Mesendoderm (in vitro differentiated cells): ENCODE measurements at regions not wholly inside any gene's neighbourhood (a gene's known extent, or its start where the extent isn't known, plus 50 kb on each side); places are given as distances from the start of the nearest gene placed in this dataset.

Experiments
- DNase-seq: peaks from one replicate; pipeline ENCODE4 v3.0.0; 2013
- H2AK5ac ChIP-seq: 2 replicates; pipeline ENCODE4 v1.6.1; 2013; ENCODE audit warnings: low read length, inconsistent platforms
- H2BK120ac ChIP-seq: 2 replicates; pipeline ENCODE4 v1.6.1; 2013; ENCODE audit warnings: low read depth, mild to moderate bottlenecking, low read length, moderate library complexity, mixed read lengths
- H2BK15ac ChIP-seq: replicated peaks from 2 replicates; pipeline ENCODE4 v1.6.1; 2013; ENCODE audit warnings: low read depth, mild to moderate bottlenecking, moderate library complexity
- H2BK5ac ChIP-seq: 2 replicates; pipeline ENCODE4 v1.6.1; 2013; ENCODE audit warnings: low read length, inconsistent platforms
- H3K18ac ChIP-seq: 2 replicates; pipeline ENCODE4 v1.6.1; 2013; ENCODE audit warnings: mild to moderate bottlenecking, low read length, mixed read lengths
- H3K23ac ChIP-seq: one replicate; pipeline ENCODE4 v1.6.1; 2013; ENCODE audit warnings: low read length
- H3K27ac ChIP-seq: 2 replicates; pipeline ENCODE4 v1.5.1; 2013; ENCODE audit warnings: low read depth, mild to moderate bottlenecking, inconsistent platforms, low read length, moderate library complexity
- H3K27me3 ChIP-seq: 2 replicates; pipeline ENCODE4 v1.6.1; 2013; ENCODE audit warnings: low read length, control low read depth, mild to moderate bottlenecking, inconsistent platforms; ENCODE audit not compliant: insufficient read depth, poor library complexity
- H3K36me3 ChIP-seq: 2 replicates; pipeline ENCODE4 v1.6.1; 2013; ENCODE audit warnings: low read length, inconsistent platforms; ENCODE audit not compliant: control insufficient read depth, insufficient read depth
- H3K4ac ChIP-seq: one replicate; pipeline ENCODE4 v1.6.1; 2013; ENCODE audit warnings: low read depth, mild to moderate bottlenecking, low read length, moderate library complexity
- H3K4me1 ChIP-seq: 2 replicates; pipeline ENCODE4 v1.6.1; 2013; ENCODE audit warnings: low read depth, low read length, inconsistent platforms; ENCODE audit not compliant: control insufficient read depth
- H3K4me2 ChIP-seq: 2 replicates; pipeline ENCODE4 v1.6.1; 2013; ENCODE audit warnings: low read length
- H3K4me3 ChIP-seq: 2 replicates; pipeline ENCODE4 v1.5.1; 2013; ENCODE audit warnings: mild to moderate bottlenecking, low read length
- H3K56ac ChIP-seq: one replicate; pipeline ENCODE4 v1.6.1; 2013; ENCODE audit warnings: low read length
- H3K79me1 ChIP-seq: 2 replicates; pipeline ENCODE4 v1.6.1; 2013; ENCODE audit warnings: low read length, inconsistent platforms
- H3K79me2 ChIP-seq: 2 replicates; pipeline ENCODE4 v1.6.1; 2013; ENCODE audit warnings: mild to moderate bottlenecking, low read length; ENCODE audit not compliant: control insufficient read depth, insufficient read depth
- H3K9ac ChIP-seq: 2 replicates; pipeline ENCODE4 v1.6.1; 2013; ENCODE audit warnings: low read length, inconsistent platforms
- H4K5ac ChIP-seq: one replicate; pipeline ENCODE4 v1.6.1; 2013; ENCODE audit warnings: low read length
- H4K8ac ChIP-seq: one replicate; pipeline ENCODE4 v1.6.1; 2013; ENCODE audit warnings: low read depth, mild to moderate bottlenecking, control low read depth, low read length, moderate library complexity
- WGBS: extraction: QIAGEN DNeasy Blood & Tissue Kit; methylation state at CpG from one replicate; pipeline ENCODE4 v1.1.7; 2013; ENCODE audit warnings: low lambda C conversion rate, missing lambda C conversion rate; ENCODE audit not compliant: insufficient coverage; ENCODE audit errors: extremely low coverage; 5-methylcytosine and 5-hydroxymethylcytosine counted together

- H4K5ac ChIP-seq, result no peak overlapping the region
Observed at GRCh38 chr13:36763126-36763722, 55.8 kb upstream of the RFXAP start.

GRCh38 chr13:36764536-36764935, 54.5 kb upstream of the RFXAP start:
- WGBS, result no CpG with 5 or more reads among the region's 3 CpGs
- H3K4me1 ChIP-seq, result no peaks in the 10 kb centered on the region
- H3K79me1 ChIP-seq, result no peaks in the 10 kb centered on the region
- H2BK120ac ChIP-seq, result no peak overlapping the region
- no peak overlapping the region for H4K8ac ChIP-seq
- H3K9ac ChIP-seq, result no peak overlapping the region
- no peak overlapping the region for H2BK5ac ChIP-seq
- no peak for DNase-seq
- no peak overlapping the region for H3K4me3 ChIP-seq
- no peak overlapping the region for H2BK15ac ChIP-seq
- H3K56ac ChIP-seq, result no peak overlapping the region
- H3K79me2 ChIP-seq, result no peaks in the 10 kb centered on the region
- no peak overlapping the region for H3K27ac ChIP-seq
- H4K5ac ChIP-seq, result no peak overlapping the region
- H3K4ac ChIP-seq, result no peak overlapping the region
- no peak overlapping the region for H2AK5ac ChIP-seq
- no peak overlapping the region for H3K18ac ChIP-seq
- no peaks in the 10 kb centered on the region for H3K27me3 ChIP-seq
- no peak overlapping the region for H3K23ac ChIP-seq
- no peak overlapping the region for H3K4me2 ChIP-seq
- H3K36me3 ChIP-seq, result no peaks in the 10 kb centered on the region

More at GRCh38 chr13:36763126-36763722, 55.8 kb upstream of the RFXAP start:
- Histone ChIP-seq H3K27me3 (no peaks in the 10 kb centered on the region), H2BK15ac (no peak overlapping the region), H4K8ac (no peak overlapping the region), H3K9ac (no peak overlapping the region), H3K23ac (no peak overlapping the region), H3K18ac (no peak overlapping the region), H2BK120ac (peak overlapping the region; percentile 78), H3K4me1 (peaks cover 3% of the 10 kb centered on the region), H3K56ac (no peak overlapping the region), H3K27ac (no peak overlapping the region), H2BK5ac (no peak overlapping the region), H3K36me3 (no peaks in the 10 kb centered on the region), H3K79me1 (no peaks in the 10 kb centered on the region), H3K79me2 (no peaks in the 10 kb centered on the region), H3K4ac (no peak overlapping the region), H3K4me3 (no peak overlapping the region), H3K4me2 (no peak overlapping the region), H2AK5ac (no peak overlapping the region)
- WGBS, result no CpG with 5 or more reads among the region's 5 CpGs
- DNase-seq, result no peak

- H2BK5ac ChIP-seq, result no peak overlapping the region
- WGBS, result no CpG with 5 or more reads among the region's 1 CpG
- H4K8ac ChIP-seq, result no peak overlapping the region
Observed at GRCh38 chr13:36764957-36765356, 54.1 kb upstream of the RFXAP start.

GRCh38 chr13:36766295-36766694, 52.7 kb upstream of the RFXAP start:
- Histone ChIP-seq H3K79me2 (no peaks in the 10 kb centered on the region), H3K79me1 (no peaks in the 10 kb centered on the region), H2AK5ac (no peak overlapping the region), H3K27ac (no peak overlapping the region), H4K5ac (no peak overlapping the region), H3K56ac (no peak overlapping the region), H3K9ac (no peak overlapping the region), H3K18ac (peak overlapping the region; percentile 28), H3K4ac (no peak overlapping the region), H2BK120ac (no peak overlapping the region), H3K4me3 (no peak overlapping the region), H2BK15ac (no peak overlapping the region), H3K36me3 (no peaks in the 10 kb centered on the region), H3K4me2 (no peak overlapping the region), H3K27me3 (no peaks in the 10 kb centered on the region), H3K4me1 (no peaks in the 10 kb centered on the region), H3K23ac (no peak overlapping the region), H4K8ac (no peak overlapping the region), H2BK5ac (no peak overlapping the region)
- peak; percentile 64 for DNase-seq

More at GRCh38 chr13:36764957-36765356, 54.1 kb upstream of the RFXAP start:
- H3K27me3 ChIP-seq, result no peaks in the 10 kb centered on the region
- H3K4me2 ChIP-seq, result no peak overlapping the region
- H2BK15ac ChIP-seq, result no peak overlapping the region
- H2AK5ac ChIP-seq, result no peak overlapping the region
- H3K18ac ChIP-seq, result no peak overlapping the region
- H3K23ac ChIP-seq, result no peak overlapping the region
- H2BK120ac ChIP-seq, result no peak overlapping the region
- H3K56ac ChIP-seq, result no peak overlapping the region
- H3K4ac ChIP-seq, result no peak overlapping the region
- H3K36me3 ChIP-seq, result no peaks in the 10 kb centered on the region
- H3K9ac ChIP-seq, result no peak overlapping the region
- H4K5ac ChIP-seq, result no peak overlapping the region
- no peak overlapping the region for H3K4me3 ChIP-seq
- no peaks in the 10 kb centered on the region for H3K79me2 ChIP-seq
- H3K79me1 ChIP-seq, result no peaks in the 10 kb centered on the region
- peak; percentile 86 for DNase-seq
- no peak overlapping the region for H3K27ac ChIP-seq
- H3K4me1 ChIP-seq, result no peaks in the 10 kb centered on the region

- Histone ChIP-seq H2BK5ac (no peak overlapping the region), H2BK15ac (no peak overlapping the region), H3K23ac (no peak overlapping the region), H4K5ac (no peak overlapping the region), H3K56ac (no peak overlapping the region), H3K4me3 (no peak overlapping the region), H3K27me3 (no peaks in the 10 kb centered on the region), H3K27ac (no peak overlapping the region), H3K9ac (no peak overlapping the region), H3K4me2 (no peak overlapping the region), H2AK5ac (no peak overlapping the region), H2BK120ac (no peak overlapping the region), H3K18ac (no peak overlapping the region), H3K79me2 (no peaks in the 10 kb centered on the region), H3K4me1 (no peaks in the 10 kb centered on the region), H3K79me1 (no peaks in the 10 kb centered on the region), H4K8ac (no peak overlapping the region), H3K4ac (no peak overlapping the region), H3K36me3 (no peaks in the 10 kb centered on the region)
- no peak for DNase-seq
- WGBS, result no CpG with 5 or more reads among the region's 4 CpGs
Observed at GRCh38 chr13:36767276-36767675, 51.7 kb upstream of the RFXAP start.

GRCh38 chr13:36769126-36769525, 49.9 kb upstream of the RFXAP start:
- Histone ChIP-seq H2BK120ac (no peak overlapping the region), H2AK5ac (no peak overlapping the region), H3K79me2 (no peaks in the 10 kb centered on the region), H3K79me1 (no peaks in the 10 kb centered on the region), H3K18ac (no peak overlapping the region), H2BK15ac (no peak overlapping the region), H3K27me3 (no peaks in the 10 kb centered on the region), H3K9ac (no peak overlapping the region), H3K36me3 (no peaks in the 10 kb centered on the region), H2BK5ac (no peak overlapping the region), H3K23ac (no peak overlapping the region), H3K4ac (no peak overlapping the region), H3K4me1 (no peaks in the 10 kb centered on the region), H3K4me3 (no peak overlapping the region), H3K56ac (no peak overlapping the region), H4K5ac (no peak overlapping the region), H4K8ac (no peak overlapping the region), H3K4me2 (no peak overlapping the region), H3K27ac (no peak overlapping the region)
- WGBS, result no CpG with 5 or more reads among the region's 2 CpGs
- no peak for DNase-seq
